Epithelial cell of esophagus (primary cell): ENCODE measurements at regions not wholly inside any gene's neighbourhood (a gene's known extent, or its start where the extent isn't known, plus 50 kb on each side); places are given as distances from the start of the nearest gene placed in this dataset.
A peak's percentile ranks its signal among the peaks of the same experiment; 100 is the strongest.

Source experiments
- DNase-seq: peaks from one replicate; pipeline ENCODE4 v3.0.0; 2010; ENCODE audit warnings: low read depth
- H3K4me3 ChIP-seq: 2 replicates; pipeline ENCODE4 v1.5.1; 2011; ENCODE audit warnings: mild to moderate bottlenecking, low read length, control low read depth
- TF ChIP-seq, protein P1 (sequence below): IDR thresholded peaks from 2 replicates; pipeline ENCODE4 v1.5.1; 2011; ENCODE audit warnings: low read depth, mild to moderate bottlenecking, low read length, control low read depth, inconsistent platforms; ENCODE audit not compliant: insufficient read depth; ENCODE audit errors: missing control alignments

DNA sequence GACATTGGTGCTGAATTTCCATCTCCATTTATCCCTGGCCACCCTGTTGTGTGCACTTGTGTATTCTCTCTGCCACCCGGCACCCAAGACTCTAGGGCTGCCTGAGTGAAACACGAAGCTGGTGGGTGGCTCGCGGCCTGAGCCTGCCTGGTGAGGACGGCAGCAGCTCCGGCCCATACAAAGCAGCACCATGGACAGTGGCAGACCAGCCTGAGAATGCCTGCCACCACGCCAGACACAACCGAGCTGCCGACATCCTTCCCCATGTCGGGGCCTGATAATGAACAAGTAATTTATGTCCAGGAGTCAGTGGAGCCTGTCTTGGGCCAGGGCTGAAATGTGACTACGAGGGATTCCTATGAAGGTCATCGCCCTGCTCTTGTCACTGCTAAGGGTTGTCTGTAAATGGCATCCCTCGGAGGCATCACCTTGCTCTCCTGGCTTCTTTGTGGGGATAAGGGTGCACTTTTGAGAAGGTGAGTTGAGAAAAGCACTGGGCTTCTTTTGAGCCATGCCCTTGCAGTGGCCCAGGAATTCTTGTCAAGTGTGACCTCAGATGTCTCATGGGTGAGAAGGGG is 175.7 kb downstream of the MELK start:
- TF ChIP-seq, protein P1, sequence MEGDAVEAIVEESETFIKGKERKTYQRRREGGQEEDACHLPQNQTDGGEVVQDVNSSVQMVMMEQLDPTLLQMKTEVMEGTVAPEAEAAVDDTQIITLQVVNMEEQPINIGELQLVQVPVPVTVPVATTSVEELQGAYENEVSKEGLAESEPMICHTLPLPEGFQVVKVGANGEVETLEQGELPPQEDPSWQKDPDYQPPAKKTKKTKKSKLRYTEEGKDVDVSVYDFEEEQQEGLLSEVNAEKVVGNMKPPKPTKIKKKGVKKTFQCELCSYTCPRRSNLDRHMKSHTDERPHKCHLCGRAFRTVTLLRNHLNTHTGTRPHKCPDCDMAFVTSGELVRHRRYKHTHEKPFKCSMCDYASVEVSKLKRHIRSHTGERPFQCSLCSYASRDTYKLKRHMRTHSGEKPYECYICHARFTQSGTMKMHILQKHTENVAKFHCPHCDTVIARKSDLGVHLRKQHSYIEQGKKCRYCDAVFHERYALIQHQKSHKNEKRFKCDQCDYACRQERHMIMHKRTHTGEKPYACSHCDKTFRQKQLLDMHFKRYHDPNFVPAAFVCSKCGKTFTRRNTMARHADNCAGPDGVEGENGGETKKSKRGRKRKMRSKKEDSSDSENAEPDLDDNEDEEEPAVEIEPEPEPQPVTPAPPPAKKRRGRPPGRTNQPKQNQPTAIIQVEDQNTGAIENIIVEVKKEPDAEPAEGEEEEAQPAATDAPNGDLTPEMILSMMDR, result no peak
- peak; percentile 68 for DNase-seq

DNA sequence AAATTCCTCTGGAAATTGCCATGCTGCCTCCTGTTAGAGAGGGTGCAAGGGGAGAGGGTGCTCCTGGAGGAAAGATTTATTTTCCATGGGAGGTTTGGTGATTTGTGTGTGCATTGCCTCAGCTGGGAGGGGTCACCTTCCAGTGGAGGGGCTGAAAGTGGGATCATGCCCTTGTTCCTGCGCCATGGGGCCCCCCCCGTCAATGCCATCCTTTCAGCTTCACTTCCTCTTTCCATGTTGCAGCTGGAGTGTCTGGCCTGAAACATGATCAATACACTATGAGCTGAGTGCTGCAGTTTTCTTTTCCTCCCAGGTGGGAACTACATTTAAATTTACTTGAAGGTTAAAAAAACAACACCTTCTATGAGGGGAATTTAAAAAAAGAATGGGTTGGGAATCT is 176.8 kb downstream of the MELK start:
- H3K4me3 ChIP-seq, result no peak overlapping the region
- TF ChIP-seq, protein P1, result no peak
- no peak for DNase-seq

More for the DNA sequence above, 175.7 kb downstream of the MELK start:
- no peak overlapping the region for H3K4me3 ChIP-seq

DNA sequence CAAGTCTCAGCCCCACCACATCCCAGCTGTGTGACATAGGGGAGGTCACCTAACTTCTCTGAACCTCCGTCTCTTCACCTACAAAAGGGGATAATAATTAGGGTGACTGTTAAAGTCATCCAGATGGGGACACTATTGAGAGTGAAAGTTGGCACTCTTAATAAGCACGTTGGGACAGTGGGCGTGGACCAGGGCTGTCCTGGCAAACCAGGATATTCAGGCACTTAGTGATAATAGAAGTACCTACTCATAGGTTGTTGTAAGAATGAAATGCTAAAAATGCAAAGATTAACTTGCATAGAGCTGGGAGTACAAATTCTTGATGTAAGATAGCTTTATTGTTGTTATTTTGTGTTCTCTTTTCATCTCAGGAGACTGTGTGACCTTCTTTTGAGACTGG is 177.9 kb downstream of the MELK start:
- TF ChIP-seq, protein P1, result no peak
- H3K4me3 ChIP-seq, result no peak overlapping the region
- no peak for DNase-seq

DNA sequence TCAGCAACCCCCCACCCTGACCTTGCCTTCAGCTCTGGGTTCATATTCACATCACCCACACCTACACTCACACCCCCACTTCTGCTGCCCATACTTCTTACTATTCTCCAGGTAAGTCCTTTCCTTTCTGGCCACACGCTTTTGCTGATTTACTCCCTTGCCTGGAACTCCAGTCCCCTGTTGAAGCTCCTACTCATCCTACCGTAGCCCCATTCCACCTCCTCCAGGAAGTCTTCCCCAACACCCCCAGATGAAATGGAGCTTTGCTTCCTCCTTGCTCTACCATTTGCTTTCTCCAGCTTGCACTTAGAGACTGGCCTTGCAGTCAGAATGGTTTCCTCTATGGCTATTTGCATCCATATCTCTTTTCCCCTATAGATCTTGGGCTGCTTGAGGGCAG is 182.3 kb downstream of the MELK start:
- TF ChIP-seq, protein P1, result no peak
- no peak overlapping the region for H3K4me3 ChIP-seq
- DNase-seq, result no peak

DNA sequence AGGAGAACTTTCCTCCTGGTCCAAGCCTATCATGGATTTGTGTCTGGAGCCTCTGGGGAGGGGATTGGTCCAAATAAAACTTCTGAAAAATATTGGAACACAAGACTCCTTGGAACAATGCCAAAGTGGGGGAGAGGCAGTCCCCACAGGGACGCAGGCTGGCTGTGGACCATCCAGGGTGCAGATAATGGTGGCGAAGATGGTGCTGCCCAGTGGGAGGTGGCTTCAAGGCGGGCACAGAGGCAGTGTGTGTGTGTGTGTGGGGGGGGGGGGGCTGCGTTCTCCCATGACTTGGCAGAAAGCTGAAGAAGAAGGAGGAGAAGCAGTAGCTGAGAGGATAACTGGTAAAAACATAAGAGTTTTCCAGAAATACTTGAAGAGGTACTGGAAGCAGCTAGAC is 186.4 kb downstream of the MELK start:
- TF ChIP-seq, protein P1, result no peak
- no peak overlapping the region for H3K4me3 ChIP-seq
- no peak for DNase-seq

DNA sequence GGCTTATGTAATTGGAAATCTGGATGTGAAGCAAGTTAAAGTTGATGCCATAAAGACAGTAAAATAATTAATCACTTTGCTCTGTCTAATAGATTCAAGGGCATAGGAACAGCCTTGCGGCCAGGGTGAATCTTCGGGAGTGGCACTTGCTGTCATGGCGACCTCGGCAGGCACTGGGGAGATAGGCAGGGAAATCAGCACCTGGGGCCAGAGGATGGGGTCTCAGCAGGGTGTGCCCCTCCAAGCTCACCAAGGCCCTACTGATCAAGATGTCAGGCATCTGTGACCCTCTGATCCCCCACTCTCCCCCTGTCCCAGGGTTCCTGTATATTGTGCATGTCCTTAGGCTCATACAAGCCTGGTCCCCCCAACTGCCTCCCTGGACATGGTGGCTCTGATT is 187.3 kb downstream of the MELK start:
- TF ChIP-seq, protein P1, result no peak
- no peak for DNase-seq

More for the DNA sequence above, 187.3 kb downstream of the MELK start:
- H3K4me3 ChIP-seq, result no peak overlapping the region
